ENCODE measurements at regions not wholly inside any gene's neighbourhood (a gene's known extent, or its start where the extent isn't known, plus 50 kb on each side); places are given as distances from the start of the nearest gene placed in this dataset.

DNA sequence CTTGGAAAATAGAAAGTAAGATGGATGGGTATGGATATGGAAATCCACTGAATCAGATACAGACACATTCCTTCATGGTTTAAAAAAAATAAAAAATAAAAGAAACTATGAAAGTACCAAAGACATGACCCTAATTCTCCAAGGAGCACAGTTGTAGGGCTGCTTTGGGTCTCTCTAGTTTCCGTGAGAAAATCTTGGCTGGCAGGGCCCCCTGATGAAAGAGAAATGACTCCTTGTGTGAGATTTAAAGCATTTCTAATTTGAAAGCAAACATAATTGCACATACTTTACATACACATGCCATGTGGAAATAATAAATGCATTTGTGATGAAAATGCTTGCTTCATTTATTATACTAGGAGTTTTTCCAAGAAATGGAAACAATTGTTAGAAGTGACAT is 593.9 kb upstream of the BTBD3 start:
- no peak overlapping the region for H3K27ac Mint-ChIP-seq (ENCODE audit: unreplicated experiment)
- no TSS peak for BruUV-seq (replicated peaks)
- H3K4me3 Mint-ChIP-seq (ENCODE audit: low read depth, unreplicated experiment): no peak overlapping the region
- peaks cover 7% of the 10 kb centered on the region for H3K9me3 Mint-ChIP-seq (ENCODE audit: low read depth, unreplicated experiment)
- H3K4me1 Mint-ChIP-seq (ENCODE audit: low read depth, unreplicated experiment): peaks cover 5% of the 10 kb centered on the region
- intact Hi-C loops (cut with micrococcal nuclease; ENCODE audit: unreplicated experiment): no loop called here
- CTCF ChIA-PET: no interaction called here
- H3K27me3 Mint-ChIP-seq (ENCODE audit: unreplicated experiment): no peaks in the 10 kb centered on the region
- TF ChIP-seq CTCF (IDR thresholded peaks at IDR 0.05; ENCODE audit: unreplicated experiment): no peak
- H3K36me3 Mint-ChIP-seq (ENCODE audit: insufficient read depth, unreplicated experiment): no peaks in the 10 kb centered on the region
- DNase-seq: no peak

DNA sequence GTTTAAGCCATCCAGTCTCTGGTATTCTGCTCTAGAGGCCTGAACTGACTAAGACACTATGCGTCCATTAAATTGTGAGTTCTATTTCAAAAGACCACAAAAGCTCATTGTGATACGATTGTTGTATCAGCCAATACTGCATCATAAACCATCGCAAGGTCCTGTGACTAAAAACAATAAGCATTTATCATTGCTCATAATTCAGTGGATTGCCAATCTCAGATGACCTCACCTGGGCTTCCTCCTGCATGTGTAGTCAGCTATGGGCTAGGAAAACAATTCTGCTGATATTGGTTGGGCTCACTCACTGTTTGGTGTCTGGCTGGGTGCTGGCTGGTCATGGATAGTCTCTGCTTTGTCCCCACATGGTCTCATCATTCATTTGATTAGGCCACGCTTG is 592.7 kb upstream of the BTBD3 start:
- Mint-ChIP-seq H3K4me3 (ENCODE audit: low read depth, unreplicated experiment) (no peak overlapping the region), H3K27ac (ENCODE audit: unreplicated experiment) (no peak overlapping the region), H3K27me3 (ENCODE audit: unreplicated experiment) (no peaks in the 10 kb centered on the region), H3K36me3 (ENCODE audit: insufficient read depth, unreplicated experiment) (no peaks in the 10 kb centered on the region), H3K9me3 (ENCODE audit: low read depth, unreplicated experiment) (peaks cover 7% of the 10 kb centered on the region), H3K4me1 (ENCODE audit: low read depth, unreplicated experiment) (peaks cover 9% of the 10 kb centered on the region)
- BruUV-seq (replicated peaks): no TSS peak
- no peak for TF ChIP-seq CTCF (IDR thresholded peaks at IDR 0.05; ENCODE audit: unreplicated experiment)
- no peak for DNase-seq
- intact Hi-C loops (cut with micrococcal nuclease; ENCODE audit: unreplicated experiment): no loop called here
- CTCF ChIA-PET: no interaction called here

DNA sequence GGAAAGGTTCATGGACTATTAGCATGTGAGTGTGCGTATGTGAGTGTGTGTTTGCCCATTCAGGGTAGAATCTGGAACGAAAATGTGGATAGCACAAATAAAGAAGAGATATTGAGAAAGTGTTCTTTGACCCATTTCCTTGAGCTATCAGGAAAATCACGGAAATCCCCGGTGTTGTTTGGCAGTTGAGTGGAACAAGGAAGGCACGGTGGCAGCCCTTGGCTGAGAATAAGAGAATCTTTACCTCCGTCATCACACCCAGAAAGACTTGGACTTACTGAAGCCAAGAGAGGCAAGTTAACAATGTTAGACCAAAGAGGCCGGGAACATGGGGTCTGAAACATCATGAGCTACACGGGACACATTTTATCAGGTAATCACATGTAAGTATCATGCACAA is 588.9 kb upstream of the BTBD3 start:
- BruUV-seq (replicated peaks): no TSS peak
- no peak for TF ChIP-seq CTCF (IDR thresholded peaks at IDR 0.05; ENCODE audit: unreplicated experiment)
- no peaks in the 10 kb centered on the region for H3K36me3 Mint-ChIP-seq (ENCODE audit: insufficient read depth, unreplicated experiment)
- H3K4me1 Mint-ChIP-seq (ENCODE audit: low read depth, unreplicated experiment): peaks cover 9% of the 10 kb centered on the region
- no peak overlapping the region for H3K27ac Mint-ChIP-seq (ENCODE audit: unreplicated experiment)
- no peak for DNase-seq
- H3K27me3 Mint-ChIP-seq (ENCODE audit: unreplicated experiment): no peaks in the 10 kb centered on the region
- CTCF ChIA-PET: no interaction called here
- no peaks in the 10 kb centered on the region for H3K9me3 Mint-ChIP-seq (ENCODE audit: low read depth, unreplicated experiment)
- intact Hi-C loops (cut with micrococcal nuclease; ENCODE audit: unreplicated experiment): no loop called here
- no peak overlapping the region for H3K4me3 Mint-ChIP-seq (ENCODE audit: low read depth, unreplicated experiment)

DNA sequence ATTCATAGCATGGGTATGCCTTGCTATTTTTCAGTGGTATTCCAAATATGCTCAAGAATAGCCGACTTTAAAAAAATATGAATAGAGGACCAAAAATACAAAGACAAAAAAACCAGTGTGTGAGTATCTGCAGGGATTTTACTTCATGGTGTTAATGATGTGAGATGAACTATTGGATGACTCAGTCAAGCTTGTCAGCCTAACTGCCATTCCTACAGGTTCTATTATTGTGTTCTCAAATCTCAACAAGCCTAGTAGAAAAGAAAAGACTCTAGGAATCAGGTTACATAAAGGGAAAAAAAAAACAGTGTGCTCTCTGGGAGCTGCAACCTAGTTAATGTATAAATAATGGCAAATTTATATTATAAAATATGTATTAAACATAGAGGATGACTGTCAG is 588.4 kb upstream of the BTBD3 start:
- BruUV-seq (replicated peaks): no TSS peak
- no peaks in the 10 kb centered on the region for H3K36me3 Mint-ChIP-seq (ENCODE audit: insufficient read depth, unreplicated experiment)
- CTCF ChIA-PET: no interaction called here
- no peak overlapping the region for H3K27ac Mint-ChIP-seq (ENCODE audit: unreplicated experiment)
- TF ChIP-seq CTCF (IDR thresholded peaks at IDR 0.05; ENCODE audit: unreplicated experiment): no peak
- no peaks in the 10 kb centered on the region for H3K9me3 Mint-ChIP-seq (ENCODE audit: low read depth, unreplicated experiment)
- DNase-seq: no peak
- H3K4me1 Mint-ChIP-seq (ENCODE audit: low read depth, unreplicated experiment): peaks cover 9% of the 10 kb centered on the region
- intact Hi-C loops (cut with micrococcal nuclease; ENCODE audit: unreplicated experiment): no loop called here
- H3K4me3 Mint-ChIP-seq (ENCODE audit: low read depth, unreplicated experiment): no peak overlapping the region
- no peaks in the 10 kb centered on the region for H3K27me3 Mint-ChIP-seq (ENCODE audit: unreplicated experiment)

GRCh38 chr20:11331096-11331495 is 586.6 kb upstream of the BTBD3 start:
- no peak for DNase-seq
- no TSS peak for BruUV-seq (replicated peaks)
- no peak overlapping the region for H3K4me3 Mint-ChIP-seq (ENCODE audit: low read depth, unreplicated experiment)
- intact Hi-C loops (cut with micrococcal nuclease; ENCODE audit: unreplicated experiment): no loop called here
- H3K9me3 Mint-ChIP-seq (ENCODE audit: low read depth, unreplicated experiment): no peaks in the 10 kb centered on the region
- CTCF ChIA-PET: interaction anchor here (0.9 kb wide), 1 partner anchor 10 kb away, joined by 3 read pairs; no protein-coding TSS in a partner anchor
- H3K27me3 Mint-ChIP-seq (ENCODE audit: unreplicated experiment): no peaks in the 10 kb centered on the region
- H3K27ac Mint-ChIP-seq (ENCODE audit: unreplicated experiment): no peak overlapping the region
- peaks cover 9% of the 10 kb centered on the region for H3K4me1 Mint-ChIP-seq (ENCODE audit: low read depth, unreplicated experiment)
- TF ChIP-seq CTCF (IDR thresholded peaks at IDR 0.05; ENCODE audit: unreplicated experiment): no peak
- H3K36me3 Mint-ChIP-seq (ENCODE audit: insufficient read depth, unreplicated experiment): no peaks in the 10 kb centered on the region

All from Calu3 (cell line).